Activated CD8-positive, alpha-beta T cell treated with anti-CD3 and anti-CD28 coated beads for 36 hours (primary cell): ENCODE measurements at regions not wholly inside any gene's neighbourhood (a gene's known extent, or its start where the extent isn't known, plus 50 kb on each side); places are given as distances from the start of the nearest gene placed in this dataset.

Experiments
- ATAC-seq: fragments of 200-7000 bp; cut with Tn5 transposase; one replicate; pipeline ENCODE4 v1.10.0; 2021; ENCODE audit warnings: mild to moderate bottlenecking, moderate library complexity
- CTCF ChIA-PET: fragments of 350-600 bp; sonication (Branson Sonifier 250); formaldehyde crosslinking; loops from one replicate; lab custom pipeline; 2021; ENCODE audit warnings: antibody characterized with exemption; lab: Charles Lee
- POLR2A ChIA-PET: fragments of 350-600 bp; sonication (Branson Sonifier 250); formaldehyde crosslinking; loops from one replicate; lab custom pipeline; 2021; ENCODE audit warnings: antibody characterized with exemption; lab: Charles Lee
- DNase-seq: peaks from one replicate; pipeline ENCODE4 v3.0.0-alpha.2; 2020
- H3K27ac Mint-ChIP-seq: one replicate; pipeline ENCODE4 v1.8.0; 2021; ENCODE audit warnings: mild to moderate bottlenecking, mixed read lengths
- H3K27me3 Mint-ChIP-seq: one replicate; pipeline ENCODE4 v1.8.0; 2021; ENCODE audit warnings: mixed read lengths
- H3K36me3 Mint-ChIP-seq: one replicate; pipeline ENCODE4 v1.8.0; 2021; ENCODE audit warnings: low read depth, mixed read lengths
- H3K4me1 Mint-ChIP-seq: one replicate; pipeline ENCODE4 v1.8.0; 2021; ENCODE audit warnings: low read depth, mixed read lengths
- H3K4me3 Mint-ChIP-seq: one replicate; pipeline ENCODE4 v1.8.0; 2021; ENCODE audit warnings: mild to moderate bottlenecking, moderate library complexity, mixed read lengths
- H3K9me3 Mint-ChIP-seq: one replicate; pipeline ENCODE4 v1.8.0; 2021; ENCODE audit warnings: mixed read lengths
- intact Hi-C: fragments of 100-400 bp; cut with micrococcal nuclease; formaldehyde crosslinking; loops from one replicate; pipeline ENCODE4 v1.10.0; 2022
- TF ChIP-seq, protein P1 (sequence below): fragments of 200-600 bp; IDR thresholded peaks from one replicate; pipeline ENCODE4 v1.8.0; 2022; ENCODE audit warnings: antibody characterized with exemption, mild to moderate bottlenecking

DNA sequence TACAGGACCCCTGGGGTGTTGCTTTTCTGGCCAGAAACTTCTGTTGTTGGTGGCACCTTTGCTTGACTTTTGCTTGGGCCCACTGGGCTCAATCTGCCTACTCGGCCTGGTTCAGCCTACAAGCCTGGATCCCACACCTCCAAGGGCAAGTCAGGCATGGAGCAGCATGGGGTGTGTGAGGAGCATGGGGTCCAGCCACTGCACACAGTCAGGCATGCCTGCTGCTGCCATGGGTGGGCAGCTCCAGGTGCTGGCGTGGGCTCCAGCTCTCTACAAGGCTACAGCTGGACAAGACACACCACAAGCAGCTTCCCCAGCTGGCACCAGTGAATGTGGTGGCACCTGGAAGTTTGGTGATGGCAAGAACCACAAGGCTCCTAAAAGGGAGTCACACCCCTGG is 1683.1 kb upstream of the ADGRL3 start:
- TF ChIP-seq, protein P1, sequence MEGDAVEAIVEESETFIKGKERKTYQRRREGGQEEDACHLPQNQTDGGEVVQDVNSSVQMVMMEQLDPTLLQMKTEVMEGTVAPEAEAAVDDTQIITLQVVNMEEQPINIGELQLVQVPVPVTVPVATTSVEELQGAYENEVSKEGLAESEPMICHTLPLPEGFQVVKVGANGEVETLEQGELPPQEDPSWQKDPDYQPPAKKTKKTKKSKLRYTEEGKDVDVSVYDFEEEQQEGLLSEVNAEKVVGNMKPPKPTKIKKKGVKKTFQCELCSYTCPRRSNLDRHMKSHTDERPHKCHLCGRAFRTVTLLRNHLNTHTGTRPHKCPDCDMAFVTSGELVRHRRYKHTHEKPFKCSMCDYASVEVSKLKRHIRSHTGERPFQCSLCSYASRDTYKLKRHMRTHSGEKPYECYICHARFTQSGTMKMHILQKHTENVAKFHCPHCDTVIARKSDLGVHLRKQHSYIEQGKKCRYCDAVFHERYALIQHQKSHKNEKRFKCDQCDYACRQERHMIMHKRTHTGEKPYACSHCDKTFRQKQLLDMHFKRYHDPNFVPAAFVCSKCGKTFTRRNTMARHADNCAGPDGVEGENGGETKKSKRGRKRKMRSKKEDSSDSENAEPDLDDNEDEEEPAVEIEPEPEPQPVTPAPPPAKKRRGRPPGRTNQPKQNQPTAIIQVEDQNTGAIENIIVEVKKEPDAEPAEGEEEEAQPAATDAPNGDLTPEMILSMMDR, result no peak

DNA sequence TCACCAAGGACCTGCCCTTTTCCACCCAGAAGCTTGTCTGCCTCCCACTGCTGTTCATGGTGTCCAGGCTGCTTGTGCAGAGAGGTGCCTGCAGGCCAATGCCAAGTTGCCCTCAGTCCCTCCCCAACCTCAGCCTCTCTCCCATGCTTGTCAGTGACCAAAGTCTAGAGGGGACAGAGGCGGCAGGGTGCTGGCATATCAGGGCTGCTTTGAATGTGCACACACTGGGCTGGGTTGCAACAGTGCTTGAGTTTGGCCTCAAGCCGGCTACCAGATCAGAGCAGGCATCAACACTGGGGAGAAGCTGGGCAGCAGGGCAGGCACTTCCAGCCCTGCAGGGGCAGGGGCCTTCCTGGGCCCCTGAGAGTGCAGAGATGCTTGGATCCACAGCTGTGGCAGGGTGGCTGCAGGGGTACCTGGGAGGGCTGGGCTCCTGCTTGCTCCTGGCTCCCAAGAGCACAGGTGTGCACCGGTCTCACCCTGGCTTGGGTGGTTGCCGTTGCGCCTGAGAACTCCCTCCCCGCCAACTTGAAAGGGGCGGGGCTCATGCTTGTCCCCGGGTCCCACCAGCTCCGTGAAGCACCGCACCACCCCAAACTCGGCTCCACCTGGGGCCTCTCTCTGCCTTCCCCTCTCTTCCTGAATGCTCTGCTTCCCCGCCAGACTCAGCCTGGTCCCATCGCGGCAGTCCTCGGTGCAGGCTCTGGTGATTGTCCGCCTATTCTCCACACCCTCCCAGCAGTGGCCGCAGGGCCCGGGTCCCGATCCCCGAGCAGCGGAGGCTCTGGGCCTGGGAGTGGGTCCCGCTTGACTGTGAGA is 1681.9 kb upstream of the ADGRL3 start:
- no peak overlapping the region for H3K4me3 Mint-ChIP-seq
- H3K27me3 Mint-ChIP-seq, result no peaks in the 10 kb centered on the region
- no peaks in the 10 kb centered on the region for H3K4me1 Mint-ChIP-seq
- no peaks in the 10 kb centered on the region for H3K36me3 Mint-ChIP-seq
- TF ChIP-seq, protein P1, result no peak
- ATAC-seq (no peak), DNase-seq (no peak)
- POLR2A ChIA-PET, result no interaction called here
- CTCF ChIA-PET, result no interaction called here
- no peak overlapping the region for H3K27ac Mint-ChIP-seq
- H3K9me3 Mint-ChIP-seq, result no peaks in the 10 kb centered on the region
- intact Hi-C loops, result no loop called here

More for the DNA sequence above, 1683.1 kb upstream of the ADGRL3 start:
- H3K9me3 Mint-ChIP-seq, result no peaks in the 10 kb centered on the region
- no peak for ATAC-seq
- no peak overlapping the region for H3K4me3 Mint-ChIP-seq
- no peaks in the 10 kb centered on the region for H3K36me3 Mint-ChIP-seq
- DNase-seq, result no peak
- intact Hi-C loops, result no loop called here
- ChIA-PET CTCF (no interaction called here), POLR2A (no interaction called here)
- H3K27ac Mint-ChIP-seq, result no peak overlapping the region
- no peaks in the 10 kb centered on the region for H3K27me3 Mint-ChIP-seq
- no peaks in the 10 kb centered on the region for H3K4me1 Mint-ChIP-seq

DNA sequence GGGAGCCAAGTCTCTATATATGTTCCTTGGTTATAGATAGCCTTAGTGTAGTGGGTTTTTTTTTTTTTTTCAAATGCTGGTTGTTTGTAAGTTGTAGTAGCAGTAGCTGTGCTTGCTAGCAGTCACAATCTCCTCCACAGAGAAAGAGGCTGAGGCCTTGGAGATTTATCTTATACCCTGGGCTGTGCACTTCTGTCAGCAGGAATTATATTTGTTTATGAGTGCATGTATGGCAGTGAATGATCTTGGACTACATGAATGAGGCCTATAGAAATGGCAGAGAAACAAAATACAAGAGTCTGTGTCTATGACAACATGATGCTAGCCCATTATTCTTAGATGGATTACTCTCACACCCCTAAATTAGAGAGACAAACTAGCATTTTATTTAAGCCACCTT is 1674.2 kb upstream of the ADGRL3 start:
- no peak for DNase-seq
- CTCF ChIA-PET, result no interaction called here
- H3K36me3 Mint-ChIP-seq, result no peaks in the 10 kb centered on the region
- ATAC-seq, result no peak
- H3K4me1 Mint-ChIP-seq, result no peaks in the 10 kb centered on the region
- no peak overlapping the region for H3K4me3 Mint-ChIP-seq
- intact Hi-C loops, result no loop called here
- POLR2A ChIA-PET, result no interaction called here
- no peak overlapping the region for H3K27ac Mint-ChIP-seq
- TF ChIP-seq, protein P1, result no peak
- H3K9me3 Mint-ChIP-seq, result peaks cover 11% of the 10 kb centered on the region
- H3K27me3 Mint-ChIP-seq, result no peaks in the 10 kb centered on the region

DNA sequence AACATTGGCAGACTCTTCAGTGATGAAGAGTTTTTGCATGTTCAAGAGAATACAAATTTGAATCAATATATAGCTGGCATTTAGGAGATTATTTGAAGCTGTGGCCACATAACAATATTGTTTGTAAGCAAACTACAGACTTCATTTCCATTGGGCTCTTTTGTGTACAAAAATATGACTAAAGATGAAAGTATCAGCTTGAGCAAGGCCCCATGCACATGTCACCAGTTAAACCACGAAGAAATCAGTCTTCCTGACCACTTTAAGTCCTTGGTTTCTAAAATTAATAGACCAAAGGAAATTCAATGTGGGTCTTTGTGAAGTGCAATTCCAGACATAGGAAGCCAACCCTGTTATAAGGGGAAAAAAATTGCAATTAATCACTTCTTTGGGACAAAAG is 1664.6 kb upstream of the ADGRL3 start:
- no peaks in the 10 kb centered on the region for H3K36me3 Mint-ChIP-seq
- CTCF ChIA-PET, result interaction anchor here (1.3 kb wide), 1 partner anchor 13 kb away, joined by 3 read pairs; no protein-coding TSS in a partner anchor
- DNase-seq (no peak), ATAC-seq (no peak)
- no peak overlapping the region for H3K4me3 Mint-ChIP-seq
- no peaks in the 10 kb centered on the region for H3K9me3 Mint-ChIP-seq
- no peaks in the 10 kb centered on the region for H3K27me3 Mint-ChIP-seq
- intact Hi-C loops, result no loop called here
- POLR2A ChIA-PET, result no interaction called here
- H3K4me1 Mint-ChIP-seq, result no peaks in the 10 kb centered on the region
- TF ChIP-seq, protein P1, result no peak
- no peak overlapping the region for H3K27ac Mint-ChIP-seq

DNA sequence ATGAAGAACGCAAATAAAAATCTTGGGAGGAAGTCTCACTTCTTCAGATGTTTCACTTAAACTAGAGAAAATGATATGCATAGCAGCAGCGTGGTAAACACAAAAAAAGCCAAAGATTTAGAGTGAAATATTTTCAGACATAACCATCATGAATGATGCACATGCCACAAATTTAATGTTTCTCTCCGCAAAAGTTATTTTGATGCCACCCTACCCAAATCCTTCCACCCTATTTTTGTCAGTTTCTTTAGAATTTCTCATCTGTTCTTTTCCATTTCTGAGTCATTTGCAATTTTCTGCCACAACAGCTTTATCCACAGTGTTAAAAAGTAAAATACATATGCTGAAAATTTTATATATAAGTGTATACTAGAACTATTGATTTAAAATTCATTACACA is 1663.7 kb upstream of the ADGRL3 start:
- DNase-seq, result no peak
- Mint-ChIP-seq H3K27ac (no peak overlapping the region), H3K4me1 (no peaks in the 10 kb centered on the region), H3K4me3 (no peak overlapping the region), H3K9me3 (no peaks in the 10 kb centered on the region), H3K36me3 (no peaks in the 10 kb centered on the region), H3K27me3 (no peaks in the 10 kb centered on the region)
- intact Hi-C loops, result no loop called here
- TF ChIP-seq, protein P1, result no peak
- ChIA-PET POLR2A (no interaction called here), CTCF (no interaction called here)
- no peak for ATAC-seq
